Daoy (cell line): ENCODE measurements at regions not wholly inside any gene's neighbourhood (a gene's known extent, or its start where the extent isn't known, plus 50 kb on each side); places are given as distances from the start of the nearest gene placed in this dataset.
"Not testable (repeated sequence)": the region's sequence is repeated elsewhere in the genome, so short reads cannot be mapped to it uniquely, and the experiment has no call there.

Experiments used
- DNase-seq: peaks from one replicate; pipeline ENCODE4 v3.0.0-alpha.2; 2015; ENCODE audit warnings: low read depth

DNA sequence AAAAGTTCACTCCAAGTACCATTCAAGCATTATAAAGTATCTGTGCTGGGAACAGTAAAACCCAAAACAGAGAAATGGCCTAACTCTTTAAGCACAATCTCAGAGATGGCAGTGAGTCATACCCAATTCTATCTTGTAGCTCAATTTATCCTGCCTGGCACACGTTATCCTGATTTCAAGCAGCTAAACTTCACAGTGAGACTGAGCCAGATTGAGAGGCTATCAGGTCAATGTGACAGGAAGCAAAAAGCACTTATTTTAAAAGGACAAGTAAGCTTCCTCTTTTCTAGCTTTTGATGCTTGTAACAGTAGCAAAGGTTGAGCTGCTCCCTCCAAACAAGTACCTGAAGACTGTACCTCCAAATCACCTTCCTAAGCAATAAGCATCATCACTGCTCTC lies 324.9 kb downstream of the NAF1 start:
- no peak for DNase-seq

- no peak for DNase-seq
Observed at GRCh38 chr4:162839814-162840213, 326.9 kb downstream of the NAF1 start.

- DNase-seq, result peak; percentile 3
Observed at GRCh38 chr4:162838671-162839070, 328.0 kb downstream of the NAF1 start.

DNA sequence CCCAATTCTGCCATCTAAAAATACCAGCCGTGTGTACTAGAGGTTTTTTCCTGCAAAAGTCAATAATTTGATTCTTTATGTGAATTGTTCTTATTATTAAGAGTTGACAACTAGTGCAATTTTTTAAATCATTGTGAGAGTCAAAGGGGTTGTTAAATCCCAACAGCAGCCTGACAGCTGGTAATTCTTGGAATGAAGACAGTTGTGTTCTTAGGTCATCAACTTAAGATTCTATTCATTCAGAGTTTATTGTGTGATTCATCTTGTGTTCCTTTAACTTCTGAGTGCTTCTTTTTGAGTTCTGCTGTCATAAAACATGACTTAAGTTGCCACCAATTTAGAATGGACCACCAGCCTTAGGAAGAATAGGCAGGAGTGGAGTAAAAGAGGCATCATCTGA lies 329.0 kb downstream of the NAF1 start:
- no peak for DNase-seq

GRCh38 chr4:162837241-162837640 lies 329.4 kb downstream of the NAF1 start:
- no peak for DNase-seq

- DNase-seq, result no peak
Observed at GRCh38 chr4:162836773-162837172, 329.9 kb downstream of the NAF1 start.

DNA sequence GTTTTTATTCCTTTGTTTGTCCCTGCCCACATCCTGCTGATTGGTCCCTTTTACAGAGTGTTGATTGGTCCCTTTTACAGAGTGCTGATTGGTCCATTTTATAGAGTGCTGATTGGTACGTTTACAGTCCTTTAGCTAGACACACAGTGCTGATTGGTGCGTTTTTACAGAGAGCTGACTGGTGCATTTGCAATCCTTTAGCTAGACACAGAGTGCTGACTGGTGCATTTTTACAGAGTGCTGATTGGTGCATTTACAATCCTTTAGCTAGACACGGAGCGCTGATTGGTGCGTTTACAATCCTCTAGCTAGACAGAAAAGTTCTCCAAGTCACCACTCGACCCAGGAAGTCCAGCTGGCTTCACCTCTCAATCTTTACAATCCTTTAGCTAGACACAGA lies 330.4 kb downstream of the NAF1 start:
- not testable (repeated sequence) for DNase-seq

DNA sequence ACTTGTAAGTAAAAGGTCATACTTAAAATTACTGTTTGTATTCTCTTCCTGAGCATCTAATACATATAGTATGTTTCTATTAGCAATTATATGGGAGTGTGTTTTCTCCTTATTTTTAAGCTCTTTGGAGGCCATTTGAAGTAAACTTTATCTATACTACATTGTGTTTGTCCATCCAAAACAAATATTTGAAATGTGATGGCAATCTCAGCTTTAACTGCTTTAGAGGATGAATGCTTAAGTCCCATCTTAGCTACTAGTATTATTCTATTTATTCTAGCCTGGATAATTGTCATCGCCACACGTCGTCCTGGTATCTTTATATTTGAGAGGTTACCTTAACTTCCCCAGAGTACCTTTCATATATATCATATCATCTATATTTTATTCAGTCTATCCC lies 335.8 kb downstream of the NAF1 start:
- no peak for DNase-seq

DNA sequence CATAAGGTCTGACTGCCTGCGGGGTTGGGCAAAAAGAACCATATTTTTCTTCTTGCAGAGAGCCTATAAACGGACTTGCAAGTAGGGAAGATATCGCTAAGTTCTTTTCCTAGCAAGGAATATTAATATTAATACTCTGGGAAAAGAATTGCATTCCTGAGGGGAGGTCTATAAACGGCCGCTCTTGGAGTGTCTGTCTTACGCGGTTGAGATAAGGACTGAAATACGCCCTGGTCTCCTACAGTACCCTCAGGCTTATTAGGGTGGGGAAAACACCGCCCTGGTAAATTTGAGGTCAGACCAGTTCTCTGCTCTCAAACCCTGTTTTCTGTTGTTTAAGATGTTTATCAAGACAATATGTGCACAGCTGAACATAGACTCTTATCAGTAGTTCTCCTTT lies 349.3 kb downstream of the NAF1 start:
- not testable (repeated sequence) for DNase-seq

DNA sequence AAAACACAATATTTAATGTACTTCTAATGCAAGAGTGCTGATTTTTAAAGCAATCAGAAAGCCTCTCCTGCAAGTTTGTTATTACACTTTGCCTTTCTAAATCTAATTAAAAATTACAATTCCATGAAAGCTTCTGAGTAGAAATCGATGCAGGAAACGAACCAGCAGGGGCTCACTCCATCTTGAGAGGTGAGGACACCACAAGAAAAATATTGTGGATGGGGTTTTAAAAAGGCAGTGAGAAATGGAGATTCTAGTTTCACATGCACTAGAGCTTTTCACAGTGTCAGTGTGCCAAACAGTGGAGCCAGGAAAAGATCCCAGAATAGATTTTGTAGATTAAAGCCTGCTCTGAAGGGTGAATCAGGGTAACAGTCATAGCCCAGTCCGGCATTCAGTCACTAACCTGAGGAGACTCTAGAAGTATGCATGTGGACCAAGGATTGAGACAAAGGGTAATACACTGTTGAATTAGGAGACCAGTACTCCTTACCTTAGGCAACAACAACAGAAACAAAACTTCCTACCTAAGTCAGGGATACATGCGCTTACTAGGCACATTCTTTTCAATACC lies 362.3 kb downstream of the NAF1 start:
- DNase-seq, result no peak

GRCh38 chr4:162803378-162803777 lies 363.3 kb downstream of the NAF1 start:
- no peak for DNase-seq

GRCh38 chr4:162797108-162797507 lies 369.6 kb downstream of the NAF1 start:
- no peak for DNase-seq

GRCh38 chr4:162793571-162793970 lies 373.1 kb downstream of the NAF1 start:
- no peak for DNase-seq

- no peak for DNase-seq
Observed at GRCh38 chr4:162793004-162793403, 373.7 kb downstream of the NAF1 start.

- no peak for DNase-seq
Observed at GRCh38 chr4:162791226-162791625, 375.5 kb downstream of the NAF1 start.

GRCh38 chr4:162787120-162787519 lies 379.6 kb downstream of the NAF1 start:
- DNase-seq, result no peak

DNA sequence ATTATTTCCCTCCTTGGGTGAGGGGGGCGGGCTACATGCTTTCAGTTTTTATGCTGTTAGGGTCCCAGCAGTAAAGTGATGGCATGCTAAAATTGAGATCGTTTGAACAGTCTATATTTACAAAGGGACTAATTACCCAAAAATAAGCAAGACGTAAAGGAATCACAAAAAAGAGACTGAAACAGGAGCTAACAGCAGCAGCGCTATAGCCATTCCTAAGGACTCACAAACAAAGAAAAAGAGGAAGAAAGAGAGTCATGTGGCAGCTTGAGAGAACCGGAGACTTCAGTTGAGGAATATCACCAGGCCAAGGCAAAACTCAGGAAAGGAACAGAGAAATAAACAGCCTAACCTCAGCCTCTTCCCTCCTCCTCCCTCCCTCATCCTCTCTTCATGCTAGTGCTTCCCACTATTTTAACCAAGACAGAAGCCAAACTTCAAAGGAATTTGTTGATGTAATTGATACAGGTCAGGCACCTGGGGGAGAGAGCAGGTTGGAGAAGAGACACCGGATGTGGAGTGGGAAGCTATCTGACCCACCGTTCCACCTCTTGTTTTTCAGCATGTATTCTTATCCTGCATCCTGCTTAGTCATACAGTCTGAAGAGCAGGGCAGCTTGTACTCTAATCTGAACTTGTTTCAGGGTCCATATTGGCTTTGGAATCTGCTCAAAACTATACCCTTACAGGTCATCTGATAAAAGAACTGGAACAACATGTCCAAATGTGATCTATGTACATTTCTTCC lies 383.7 kb downstream of the NAF1 start:
- no peak for DNase-seq

GRCh38 chr4:162782096-162782777 lies 384.5 kb downstream of the NAF1 start:
- no peak for DNase-seq

DNA sequence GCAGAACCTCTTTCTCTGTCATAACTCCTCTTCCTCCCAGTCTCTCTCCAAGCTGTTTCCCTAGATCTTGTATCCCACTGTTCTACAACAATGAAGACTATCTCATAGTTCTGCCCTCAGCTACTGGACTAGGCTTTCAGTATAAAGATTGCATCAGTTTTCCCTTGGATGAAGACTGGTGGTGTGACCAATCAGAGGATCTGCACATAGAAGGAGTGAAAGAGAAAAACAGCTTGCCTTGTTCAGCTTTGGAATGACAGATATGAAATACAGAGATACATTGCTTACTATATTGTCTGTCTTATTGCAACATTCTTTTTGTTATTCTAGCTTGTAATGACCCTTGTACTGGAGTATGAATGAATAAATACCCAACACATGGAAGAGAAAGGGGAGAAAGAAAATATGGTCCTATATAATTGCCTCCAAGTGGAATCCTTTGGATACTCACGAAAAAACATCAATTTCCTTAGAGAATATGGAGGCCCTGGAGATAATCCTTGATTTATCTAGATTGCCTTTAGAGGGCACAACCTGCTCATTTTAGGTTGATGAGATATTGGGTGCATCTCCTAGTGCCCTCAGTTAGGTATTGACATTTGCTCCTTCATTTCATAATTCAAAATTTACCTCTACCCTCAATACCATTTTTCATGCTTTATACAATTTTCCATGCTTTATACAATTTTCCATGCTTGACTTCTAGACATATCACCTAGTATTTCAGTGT lies 395.8 kb downstream of the NAF1 start:
- DNase-seq, result no peak

DNA sequence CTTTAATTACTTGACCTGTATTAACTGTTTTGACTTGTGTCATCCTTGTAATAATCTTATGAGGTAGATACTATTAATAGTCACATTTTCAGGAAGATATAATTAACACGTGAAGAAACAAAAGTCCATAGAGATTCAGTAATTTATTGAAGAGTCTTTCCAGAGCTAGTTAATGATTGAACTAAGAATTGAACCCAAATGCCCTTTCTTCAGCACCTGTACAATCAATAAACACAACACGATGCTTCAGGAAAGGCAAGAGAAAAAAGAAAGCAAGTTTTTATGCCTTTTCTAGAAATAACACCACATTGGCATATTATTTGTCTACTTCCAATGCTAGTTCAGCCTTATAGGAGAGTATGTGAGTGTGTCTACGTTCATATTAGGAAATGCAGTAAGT lies 399.6 kb downstream of the NAF1 start:
- no peak for DNase-seq

DNA sequence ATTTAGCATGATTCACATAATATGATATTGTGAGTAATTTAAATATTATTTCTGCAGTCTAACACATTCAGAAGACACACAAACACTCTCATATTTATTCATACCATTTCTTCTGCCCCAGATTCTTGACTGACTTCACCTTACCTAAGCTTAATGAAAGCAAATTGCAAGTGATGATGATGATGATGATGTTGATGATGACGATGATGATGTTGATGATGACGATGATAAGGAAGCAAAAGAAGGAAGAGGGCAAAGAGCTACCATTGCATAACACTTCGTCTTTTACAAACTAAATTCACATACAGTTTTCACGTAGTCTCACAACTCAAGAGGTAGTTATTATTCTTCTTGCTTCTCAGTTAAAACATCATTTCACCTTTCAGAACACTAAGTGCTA lies 404.7 kb downstream of the NAF1 start:
- DNase-seq, result no peak

DNA sequence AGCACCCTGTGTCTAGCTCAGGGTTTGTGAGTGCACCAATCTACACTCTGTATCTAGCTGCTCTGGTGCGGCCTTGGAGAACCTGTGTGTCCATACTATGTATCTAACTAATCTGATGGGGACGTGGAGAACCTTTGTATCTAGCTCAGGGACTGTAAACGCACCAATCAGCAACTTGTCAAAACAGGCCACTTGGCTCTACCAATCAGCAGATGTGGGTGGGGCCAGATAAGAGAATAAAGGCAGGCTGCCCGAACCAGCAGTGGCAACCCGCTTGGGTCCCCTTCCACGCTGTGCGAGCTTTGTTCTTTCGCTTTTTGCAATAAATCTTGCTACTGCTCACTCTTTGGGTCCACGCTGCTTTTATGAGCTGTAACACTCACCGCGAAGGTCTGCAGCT lies 426.5 kb downstream of the NAF1 start:
- DNase-seq, result not testable (repeated sequence)

DNA sequence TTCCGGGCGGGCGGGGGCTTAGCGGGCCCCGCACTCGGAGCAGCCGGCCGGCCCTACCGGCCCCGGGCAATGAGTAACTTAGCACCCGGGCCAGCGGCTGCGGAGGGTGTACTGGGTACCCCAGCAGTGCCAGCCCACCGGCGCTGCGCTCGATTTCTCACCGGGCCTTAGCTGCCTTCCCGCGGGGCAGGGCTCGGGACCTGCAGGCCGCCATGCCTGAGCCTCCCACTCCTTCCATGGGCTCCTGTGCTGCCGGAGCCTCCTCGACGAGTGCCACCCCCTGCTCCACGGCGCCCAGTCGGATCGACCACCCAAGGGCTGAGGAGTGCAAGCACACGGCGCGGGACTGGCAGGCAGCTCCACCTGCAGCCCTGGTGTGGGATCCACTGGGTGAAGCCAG lies 427.1 kb downstream of the NAF1 start:
- not testable (repeated sequence) for DNase-seq
